ENCODE measurements at regions not wholly inside any gene's neighbourhood (a gene's known extent, or its start where the extent isn't known, plus 50 kb on each side); places are given as distances from the start of the nearest gene placed in this dataset.

GRCh38 chr2:14535156-14535555, 97.4 kb upstream of the LRATD1 start:
- Histone ChIP-seq H3K9me2 (replicated peaks; ENCODE audit: insufficient read depth, low read length) (no peaks in the 10 kb centered on the region), H3K36me3 (ENCODE audit: low read length) (no peaks in the 10 kb centered on the region), H3K9ac (ENCODE audit: low read length) (no peak overlapping the region), H2AFZ (ENCODE audit: low read depth, low read length, severe bottlenecking) (no peak overlapping the region), H4K20me1 (ENCODE audit: low read depth, low read length) (no peaks in the 10 kb centered on the region), H3K9me3 (ENCODE audit: insufficient read depth, low read length) (no peaks in the 10 kb centered on the region), H3K4me3 (ENCODE audit: insufficient read depth, low read length, poor library complexity, severe bottlenecking) (no peak overlapping the region), H3K27me3 (ENCODE audit: low read length) (no peaks in the 10 kb centered on the region), H3F3A (ENCODE audit: insufficient read depth) (no peaks in the 10 kb centered on the region), H3K27ac (ENCODE audit: low read depth, low read length) (no peak overlapping the region), H3K79me2 (ENCODE audit: insufficient read depth, low read length) (no peaks in the 10 kb centered on the region), H3K4me2 (ENCODE audit: low read depth, low read length, poor library complexity, severe bottlenecking) (no peak overlapping the region)
- TF ChIP-seq EZH2phosphoT487 (conservative IDR thresholded peaks at IDR 0.05; ENCODE audit: low read length) (no peak), CTCF (IDR thresholded peaks at IDR 0.05; ENCODE audit: insufficient read depth, low read length, poor library complexity, severe bottlenecking) (no peak)

GRCh38 chr2:14536976-14537375, 95.5 kb upstream of the LRATD1 start:
- no peaks in the 10 kb centered on the region for H3K36me3 ChIP-seq (ENCODE audit: low read length)
- no peak overlapping the region for H2AFZ ChIP-seq (ENCODE audit: low read depth, low read length, severe bottlenecking)
- no peaks in the 10 kb centered on the region for H4K20me1 ChIP-seq (ENCODE audit: low read depth, low read length)
- H3F3A ChIP-seq (ENCODE audit: insufficient read depth), result no peaks in the 10 kb centered on the region
- no peak overlapping the region for H3K4me2 ChIP-seq (ENCODE audit: low read depth, low read length, poor library complexity, severe bottlenecking)
- TF ChIP-seq CTCF (IDR thresholded peaks at IDR 0.05; ENCODE audit: insufficient read depth, low read length, poor library complexity, severe bottlenecking) (no peak), EZH2phosphoT487 (conservative IDR thresholded peaks at IDR 0.05; ENCODE audit: low read length) (no peak)
- no peaks in the 10 kb centered on the region for H3K9me2 ChIP-seq (replicated peaks; ENCODE audit: insufficient read depth, low read length)
- H3K27ac ChIP-seq (ENCODE audit: low read depth, low read length), result no peak overlapping the region
- H3K4me3 ChIP-seq (ENCODE audit: insufficient read depth, low read length, poor library complexity, severe bottlenecking), result no peak overlapping the region
- H3K9ac ChIP-seq (ENCODE audit: low read length), result no peak overlapping the region
- H3K9me3 ChIP-seq (ENCODE audit: insufficient read depth, low read length), result no peaks in the 10 kb centered on the region
- H3K27me3 ChIP-seq (ENCODE audit: low read length), result no peaks in the 10 kb centered on the region
- no peaks in the 10 kb centered on the region for H3K79me2 ChIP-seq (ENCODE audit: insufficient read depth, low read length)

- no peak overlapping the region for H3K27ac ChIP-seq (ENCODE audit: low read depth, low read length)
- no peaks in the 10 kb centered on the region for H4K20me1 ChIP-seq (ENCODE audit: low read depth, low read length)
- no peaks in the 10 kb centered on the region for H3K9me2 ChIP-seq (replicated peaks; ENCODE audit: insufficient read depth, low read length)
- no peak for TF ChIP-seq EZH2phosphoT487 (conservative IDR thresholded peaks at IDR 0.05; ENCODE audit: low read length)
- no peak for TF ChIP-seq CTCF (IDR thresholded peaks at IDR 0.05; ENCODE audit: insufficient read depth, low read length, poor library complexity, severe bottlenecking)
- no peak overlapping the region for H2AFZ ChIP-seq (ENCODE audit: low read depth, low read length, severe bottlenecking)
- no peaks in the 10 kb centered on the region for H3F3A ChIP-seq (ENCODE audit: insufficient read depth)
- H3K9me3 ChIP-seq (ENCODE audit: insufficient read depth, low read length), result no peaks in the 10 kb centered on the region
- H3K79me2 ChIP-seq (ENCODE audit: insufficient read depth, low read length), result no peaks in the 10 kb centered on the region
- H3K4me2 ChIP-seq (ENCODE audit: low read depth, low read length, poor library complexity, severe bottlenecking), result no peak overlapping the region
- no peak overlapping the region for H3K9ac ChIP-seq (ENCODE audit: low read length)
- no peak overlapping the region for H3K4me3 ChIP-seq (ENCODE audit: insufficient read depth, low read length, poor library complexity, severe bottlenecking)
- no peaks in the 10 kb centered on the region for H3K36me3 ChIP-seq (ENCODE audit: low read length)
- H3K27me3 ChIP-seq (ENCODE audit: low read length), result no peaks in the 10 kb centered on the region
Observed at GRCh38 chr2:14540015-14540414, 92.5 kb upstream of the LRATD1 start.

- no peak overlapping the region for H2AFZ ChIP-seq (ENCODE audit: low read depth, low read length, severe bottlenecking)
- TF ChIP-seq EZH2phosphoT487 (conservative IDR thresholded peaks at IDR 0.05; ENCODE audit: low read length) (no peak), CTCF (IDR thresholded peaks at IDR 0.05; ENCODE audit: insufficient read depth, low read length, poor library complexity, severe bottlenecking) (no peak)
- no peaks in the 10 kb centered on the region for H3K36me3 ChIP-seq (ENCODE audit: low read length)
- H3K9me3 ChIP-seq (ENCODE audit: insufficient read depth, low read length), result no peaks in the 10 kb centered on the region
- H3F3A ChIP-seq (ENCODE audit: insufficient read depth), result no peaks in the 10 kb centered on the region
- no peak overlapping the region for H3K27ac ChIP-seq (ENCODE audit: low read depth, low read length)
- H3K9ac ChIP-seq (ENCODE audit: low read length), result no peak overlapping the region
- H3K79me2 ChIP-seq (ENCODE audit: insufficient read depth, low read length), result no peaks in the 10 kb centered on the region
- no peaks in the 10 kb centered on the region for H3K27me3 ChIP-seq (ENCODE audit: low read length)
- H4K20me1 ChIP-seq (ENCODE audit: low read depth, low read length), result no peaks in the 10 kb centered on the region
- H3K4me3 ChIP-seq (ENCODE audit: insufficient read depth, low read length, poor library complexity, severe bottlenecking), result no peak overlapping the region
- no peaks in the 10 kb centered on the region for H3K9me2 ChIP-seq (replicated peaks; ENCODE audit: insufficient read depth, low read length)
- H3K4me2 ChIP-seq (ENCODE audit: low read depth, low read length, poor library complexity, severe bottlenecking), result no peak overlapping the region
Observed at GRCh38 chr2:14543284-14543683, 89.2 kb upstream of the LRATD1 start.
